ENCODE measurements at regions not wholly inside any gene's neighbourhood (a gene's known extent, or its start where the extent isn't known, plus 50 kb on each side); places are given as distances from the start of the nearest gene placed in this dataset.

DNA sequence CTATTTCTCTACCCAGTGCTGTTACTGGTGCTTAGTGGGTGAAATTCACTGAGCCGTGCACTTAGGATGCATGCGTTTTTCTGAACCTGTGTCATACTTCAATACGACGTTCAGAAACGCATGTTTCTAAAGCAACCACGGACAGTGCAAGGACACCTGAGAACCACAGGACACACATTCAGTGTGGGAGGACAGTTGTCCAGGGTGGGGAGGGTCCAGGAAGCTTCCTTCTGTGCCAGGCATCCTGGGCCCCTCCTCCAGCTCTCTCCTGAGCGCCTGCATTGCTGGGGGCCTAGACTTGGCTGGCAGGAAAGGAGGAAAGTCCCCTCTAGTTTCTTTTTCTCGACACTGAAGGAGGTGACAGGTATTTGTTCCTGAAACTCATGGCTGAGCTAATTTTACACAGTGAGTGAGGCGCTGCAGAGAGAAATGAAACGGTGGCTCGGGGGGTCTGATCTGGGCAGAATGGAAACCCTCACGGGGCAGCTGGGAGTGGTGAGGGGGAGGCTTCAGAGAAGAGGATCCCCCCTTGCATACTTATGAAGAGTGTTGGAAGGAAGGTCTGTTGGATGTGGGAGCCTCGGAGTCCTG is 89.9 kb downstream of the IRF8 start:
- H3K4me3 ChIP-seq (ENCODE audit: insufficient read depth, low read depth, low read length) = no peak overlapping the region
- no peaks in the 10 kb centered on the region for H4K20me1 ChIP-seq (ENCODE audit: insufficient read depth, low read length)
- Mint-ChIP-seq H3K4me3 (ENCODE audit: unreplicated experiment) (no peak overlapping the region), H3K9me3 (ENCODE audit: unreplicated experiment) (peaks cover 4% of the 10 kb centered on the region), H3K4me1 (ENCODE audit: low read depth, unreplicated experiment) (peaks cover 5% of the 10 kb centered on the region), H3K36me3 (ENCODE audit: low read depth, unreplicated experiment) (no peaks in the 10 kb centered on the region), H3K27ac (ENCODE audit: unreplicated experiment) (no peak overlapping the region), H3K27me3 (ENCODE audit: low read depth, unreplicated experiment) (peaks cover 74% of the 10 kb centered on the region)
- H3K36me3 ChIP-seq (ENCODE audit: insufficient read depth, low read length) = no peaks in the 10 kb centered on the region
- no peak for TF ChIP-seq EZH2 (IDR thresholded peaks at IDR 0.05; ENCODE audit: insufficient read depth, low read length)
- TF ChIP-seq CTCF (IDR thresholded peaks at IDR 0.05; ENCODE audit: insufficient read depth, low read depth, low read length) = no peak
- FAIRE-seq (no peak), DNase-seq (ENCODE audit: low read depth) (no peak)
- no peak overlapping the region for H2AFZ ChIP-seq (ENCODE audit: low read depth, low read length)
- no peak overlapping the region for H3K27ac ChIP-seq (ENCODE audit: low read depth, low read length)
- H3K79me2 ChIP-seq (ENCODE audit: insufficient read depth, low read length) = no peaks in the 10 kb centered on the region
- H3K4me1 ChIP-seq (ENCODE audit: insufficient read depth, low read length) = no peaks in the 10 kb centered on the region
- no peak overlapping the region for H3K4me2 ChIP-seq (ENCODE audit: low read length)
- no peaks in the 10 kb centered on the region for H3K9me3 ChIP-seq (ENCODE audit: insufficient read depth, low read depth, low read length)
- H3K27me3 ChIP-seq (ENCODE audit: insufficient read depth, low read length) = peaks cover 64% of the 10 kb centered on the region
- H3K9ac ChIP-seq (ENCODE audit: low read length) = no peak overlapping the region

DNA sequence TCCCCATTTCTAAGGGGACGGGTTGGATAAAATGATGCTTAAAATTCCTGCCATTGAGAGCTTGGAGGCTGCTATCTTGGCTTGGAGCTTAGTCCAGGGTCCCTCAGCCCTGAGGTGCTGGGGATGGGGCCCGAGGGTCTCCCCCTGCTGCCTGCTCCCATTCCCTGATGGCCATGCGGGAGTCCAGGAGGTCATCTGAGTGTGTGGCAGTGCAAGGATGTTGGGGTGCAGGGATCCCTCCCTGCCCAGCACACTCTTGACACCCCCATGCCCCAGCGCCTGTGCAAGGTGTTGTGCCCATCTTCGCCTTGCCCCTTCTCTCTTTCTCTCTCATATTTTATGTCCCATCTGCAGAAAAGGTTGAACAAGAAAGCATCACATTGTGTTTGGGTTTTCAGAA is 90.4 kb downstream of the IRF8 start:
- H2AFZ ChIP-seq (ENCODE audit: low read depth, low read length) = no peak overlapping the region
- H3K27me3 ChIP-seq (ENCODE audit: insufficient read depth, low read length) = peaks cover 59% of the 10 kb centered on the region
- H3K36me3 Mint-ChIP-seq (ENCODE audit: low read depth, unreplicated experiment) = no peaks in the 10 kb centered on the region
- H3K4me3 ChIP-seq (ENCODE audit: insufficient read depth, low read depth, low read length) = no peak overlapping the region
- peaks cover 5% of the 10 kb centered on the region for H3K4me1 Mint-ChIP-seq (ENCODE audit: low read depth, unreplicated experiment)
- TF ChIP-seq EZH2 (IDR thresholded peaks at IDR 0.05; ENCODE audit: insufficient read depth, low read length) = no peak
- no peak for TF ChIP-seq CTCF (IDR thresholded peaks at IDR 0.05; ENCODE audit: insufficient read depth, low read depth, low read length)
- no peak for DNase-seq (ENCODE audit: low read depth)
- H3K27ac ChIP-seq (ENCODE audit: low read depth, low read length) = no peak overlapping the region
- no peak for FAIRE-seq
- no peaks in the 10 kb centered on the region for H4K20me1 ChIP-seq (ENCODE audit: insufficient read depth, low read length)
- no peak overlapping the region for H3K4me2 ChIP-seq (ENCODE audit: low read length)
- H3K27ac Mint-ChIP-seq (ENCODE audit: unreplicated experiment) = no peak overlapping the region
- H3K27me3 Mint-ChIP-seq (ENCODE audit: low read depth, unreplicated experiment) = peaks cover 70% of the 10 kb centered on the region
- no peaks in the 10 kb centered on the region for H3K4me1 ChIP-seq (ENCODE audit: insufficient read depth, low read length)
- no peaks in the 10 kb centered on the region for H3K79me2 ChIP-seq (ENCODE audit: insufficient read depth, low read length)
- H3K9me3 ChIP-seq (ENCODE audit: insufficient read depth, low read depth, low read length) = no peaks in the 10 kb centered on the region
- no peak overlapping the region for H3K4me3 Mint-ChIP-seq (ENCODE audit: unreplicated experiment)
- peaks cover 4% of the 10 kb centered on the region for H3K9me3 Mint-ChIP-seq (ENCODE audit: unreplicated experiment)
- no peak overlapping the region for H3K9ac ChIP-seq (ENCODE audit: low read length)
- H3K36me3 ChIP-seq (ENCODE audit: insufficient read depth, low read length) = no peaks in the 10 kb centered on the region

- Histone ChIP-seq H3K27ac (ENCODE audit: low read depth, low read length) (no peak overlapping the region), H3K4me1 (ENCODE audit: insufficient read depth, low read length) (no peaks in the 10 kb centered on the region), H3K9me3 (ENCODE audit: insufficient read depth, low read depth, low read length) (no peaks in the 10 kb centered on the region), H3K4me2 (ENCODE audit: low read length) (no peak overlapping the region), H3K9ac (ENCODE audit: low read length) (no peak overlapping the region), H3K79me2 (ENCODE audit: insufficient read depth, low read length) (no peaks in the 10 kb centered on the region), H2AFZ (ENCODE audit: low read depth, low read length) (no peak overlapping the region), H3K4me3 (ENCODE audit: insufficient read depth, low read depth, low read length) (no peak overlapping the region), H4K20me1 (ENCODE audit: insufficient read depth, low read length) (no peaks in the 10 kb centered on the region), H3K36me3 (ENCODE audit: insufficient read depth, low read length) (no peaks in the 10 kb centered on the region), H3K27me3 (ENCODE audit: insufficient read depth, low read length) (peaks cover 56% of the 10 kb centered on the region)
- DNase-seq (ENCODE audit: low read depth) = no peak
- peaks cover 5% of the 10 kb centered on the region for H3K4me1 Mint-ChIP-seq (ENCODE audit: low read depth, unreplicated experiment)
- H3K27ac Mint-ChIP-seq (ENCODE audit: unreplicated experiment) = no peak overlapping the region
- TF ChIP-seq CTCF (IDR thresholded peaks at IDR 0.05; ENCODE audit: insufficient read depth, low read depth, low read length) = no peak
- H3K27me3 Mint-ChIP-seq (ENCODE audit: low read depth, unreplicated experiment) = peaks cover 71% of the 10 kb centered on the region
- peaks cover 4% of the 10 kb centered on the region for H3K9me3 Mint-ChIP-seq (ENCODE audit: unreplicated experiment)
- H3K4me3 Mint-ChIP-seq (ENCODE audit: unreplicated experiment) = no peak overlapping the region
- no peaks in the 10 kb centered on the region for H3K36me3 Mint-ChIP-seq (ENCODE audit: low read depth, unreplicated experiment)
- FAIRE-seq = no peak
Measured at GRCh38 chr16:85989863-85990643, 91.1 kb downstream of the IRF8 start.

Measured in astrocyte (in vitro differentiated cells and primary cell).